Choroid plexus epithelial cell (primary cell): ENCODE measurements at regions not wholly inside any gene's neighbourhood (a gene's known extent, or its start where the extent isn't known, plus 50 kb on each side); places are given as distances from the start of the nearest gene placed in this dataset.
A peak's percentile ranks its signal among the peaks of the same experiment; 100 is the strongest.

ENCODE experiments used
- DNase-seq: peaks from one replicate; pipeline ENCODE4 v3.0.0-alpha.2; 2010; ENCODE audit warnings: low read depth
- H3K4me3 ChIP-seq: 2 replicates; pipeline ENCODE4 v1.5.1; 2011; ENCODE audit warnings: low read depth, mild to moderate bottlenecking, control low read depth, low read length, moderate library complexity
- CTCF ChIP-seq: conservative IDR thresholded peaks from 2 replicates; pipeline ENCODE4 v1.5.1; 2011; ENCODE audit warnings: low read depth, mild to moderate bottlenecking, control low read depth, inconsistent platforms, low read length, moderate library complexity

- H3K4me3 ChIP-seq: no peak overlapping the region
- TF ChIP-seq CTCF: no peak
- no peak for DNase-seq
Measured at GRCh38 chr4:136311774-136312173, 1220.5 kb downstream of the PCDH18 start.

- no peak for DNase-seq
- no peak overlapping the region for H3K4me3 ChIP-seq
- TF ChIP-seq CTCF: no peak
Measured at GRCh38 chr4:136307765-136308164, 1224.5 kb downstream of the PCDH18 start.

- DNase-seq: no peak
- H3K4me3 ChIP-seq: no peak overlapping the region
- no peak for TF ChIP-seq CTCF
Measured at GRCh38 chr4:136306361-136306760, 1225.9 kb downstream of the PCDH18 start.

GRCh38 chr4:136302566-136302965 is 1229.7 kb downstream of the PCDH18 start:
- no peak overlapping the region for H3K4me3 ChIP-seq
- peak; percentile 9 for DNase-seq
- TF ChIP-seq CTCF: no peak

GRCh38 chr4:136301749-136302495 is 1230.4 kb downstream of the PCDH18 start:
- peak; percentile 6 for DNase-seq
- no peak for TF ChIP-seq CTCF
- H3K4me3 ChIP-seq: no peak overlapping the region

- no peak for TF ChIP-seq CTCF
- no peak for DNase-seq
- no peak overlapping the region for H3K4me3 ChIP-seq
Measured at GRCh38 chr4:136283977-136284376, 1248.3 kb downstream of the PCDH18 start.

- no peak for DNase-seq
- no peak overlapping the region for H3K4me3 ChIP-seq
- TF ChIP-seq CTCF: no peak
Measured at GRCh38 chr4:136281889-136282288, 1250.4 kb downstream of the PCDH18 start.
